ENCODE measurements at regions not wholly inside any gene's neighbourhood (a gene's known extent, or its start where the extent isn't known, plus 50 kb on each side); places are given as distances from the start of the nearest gene placed in this dataset.
A peak's percentile ranks its signal among the peaks of the same experiment; 100 is the strongest.

DNA sequence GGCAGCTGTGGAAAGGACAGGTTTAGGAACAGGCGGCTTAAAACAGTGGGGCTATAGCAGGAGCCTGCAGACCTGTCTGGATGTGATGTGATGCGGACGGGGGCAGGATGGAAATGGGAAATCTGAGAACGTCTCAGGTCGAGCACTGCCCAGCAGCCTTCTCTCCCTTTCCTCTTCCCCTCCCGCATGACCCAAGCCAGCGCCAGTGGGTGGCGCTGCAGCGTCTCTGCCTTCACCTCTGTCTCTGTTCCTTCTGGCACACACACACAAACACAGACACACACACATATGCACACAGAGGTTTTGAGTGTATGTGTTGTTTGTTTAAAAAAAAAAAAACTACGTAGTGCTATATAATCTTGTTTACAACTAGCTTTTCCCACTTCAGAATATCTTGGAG is 82.0 kb upstream of the SLC66A3 start:
- H3K27ac ChIP-seq: no peak overlapping the region
- no peaks in the 10 kb centered on the region for H3K4me1 ChIP-seq
- H3K36me3 ChIP-seq: no peaks in the 10 kb centered on the region
- DNase-seq: no peak
- no peak for TF ChIP-seq POLR2A (IDR thresholded peaks at IDR 0.05)
- TF ChIP-seq, protein P1, sequence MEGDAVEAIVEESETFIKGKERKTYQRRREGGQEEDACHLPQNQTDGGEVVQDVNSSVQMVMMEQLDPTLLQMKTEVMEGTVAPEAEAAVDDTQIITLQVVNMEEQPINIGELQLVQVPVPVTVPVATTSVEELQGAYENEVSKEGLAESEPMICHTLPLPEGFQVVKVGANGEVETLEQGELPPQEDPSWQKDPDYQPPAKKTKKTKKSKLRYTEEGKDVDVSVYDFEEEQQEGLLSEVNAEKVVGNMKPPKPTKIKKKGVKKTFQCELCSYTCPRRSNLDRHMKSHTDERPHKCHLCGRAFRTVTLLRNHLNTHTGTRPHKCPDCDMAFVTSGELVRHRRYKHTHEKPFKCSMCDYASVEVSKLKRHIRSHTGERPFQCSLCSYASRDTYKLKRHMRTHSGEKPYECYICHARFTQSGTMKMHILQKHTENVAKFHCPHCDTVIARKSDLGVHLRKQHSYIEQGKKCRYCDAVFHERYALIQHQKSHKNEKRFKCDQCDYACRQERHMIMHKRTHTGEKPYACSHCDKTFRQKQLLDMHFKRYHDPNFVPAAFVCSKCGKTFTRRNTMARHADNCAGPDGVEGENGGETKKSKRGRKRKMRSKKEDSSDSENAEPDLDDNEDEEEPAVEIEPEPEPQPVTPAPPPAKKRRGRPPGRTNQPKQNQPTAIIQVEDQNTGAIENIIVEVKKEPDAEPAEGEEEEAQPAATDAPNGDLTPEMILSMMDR (IDR thresholded peaks at IDR 0.05): peak in 5 of 12 donors; percentile 12 to 28 (median 19)
- ATAC-seq: peak in 1 of 4 donors; percentile 28
- H3K27me3 ChIP-seq: peaks cover 0 to 7% (median 0%) of the 10 kb centered on the region in 9 donors
- H3K4me3 ChIP-seq: no peak overlapping the region
- 15 to 28% (median 24%) methylated on average over 10 of the region's 10 CpGs for WGBS, 4 donors
- H3K9me3 ChIP-seq: no peaks in the 10 kb centered on the region
- intact Hi-C loops (cut with DNase I): no loop called here

DNA sequence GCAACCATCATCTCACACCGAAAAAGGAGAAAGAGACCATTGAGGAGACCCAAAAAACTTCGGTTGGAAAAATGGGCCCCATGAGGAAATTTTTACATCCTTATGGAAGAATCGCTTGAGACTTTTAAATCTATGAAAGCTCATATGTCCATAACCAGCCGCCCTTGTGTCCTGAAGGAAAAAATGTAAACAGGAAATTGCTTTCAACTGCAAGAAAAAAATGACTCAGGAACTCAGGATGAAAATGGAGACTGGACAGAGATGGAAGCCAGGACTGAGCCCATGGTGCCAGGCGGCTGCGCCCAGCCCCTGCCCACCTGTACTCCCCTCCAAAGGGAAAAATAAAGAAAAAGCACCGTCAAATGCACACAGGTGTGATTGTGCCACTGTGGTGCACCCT is 81.5 kb upstream of the SLC66A3 start:
- no peak overlapping the region for H3K4me3 ChIP-seq
- no peak overlapping the region for H3K27ac ChIP-seq
- no peak for TF ChIP-seq POLR2A (IDR thresholded peaks at IDR 0.05)
- TF ChIP-seq, protein P1 (IDR thresholded peaks at IDR 0.05): no peak
- H3K27me3 ChIP-seq: peaks cover 0 to 7% (median 0%) of the 10 kb centered on the region in 9 donors
- H3K4me1 ChIP-seq: no peaks in the 10 kb centered on the region
- H3K9me3 ChIP-seq: no peaks in the 10 kb centered on the region
- no peak for DNase-seq
- WGBS, 4 donors: 50 to 65% (median 58%) methylated on average over 7 of the region's 7 CpGs
- H3K36me3 ChIP-seq: no peaks in the 10 kb centered on the region
- intact Hi-C loops (cut with DNase I): no loop called here
- no peak for ATAC-seq

DNA sequence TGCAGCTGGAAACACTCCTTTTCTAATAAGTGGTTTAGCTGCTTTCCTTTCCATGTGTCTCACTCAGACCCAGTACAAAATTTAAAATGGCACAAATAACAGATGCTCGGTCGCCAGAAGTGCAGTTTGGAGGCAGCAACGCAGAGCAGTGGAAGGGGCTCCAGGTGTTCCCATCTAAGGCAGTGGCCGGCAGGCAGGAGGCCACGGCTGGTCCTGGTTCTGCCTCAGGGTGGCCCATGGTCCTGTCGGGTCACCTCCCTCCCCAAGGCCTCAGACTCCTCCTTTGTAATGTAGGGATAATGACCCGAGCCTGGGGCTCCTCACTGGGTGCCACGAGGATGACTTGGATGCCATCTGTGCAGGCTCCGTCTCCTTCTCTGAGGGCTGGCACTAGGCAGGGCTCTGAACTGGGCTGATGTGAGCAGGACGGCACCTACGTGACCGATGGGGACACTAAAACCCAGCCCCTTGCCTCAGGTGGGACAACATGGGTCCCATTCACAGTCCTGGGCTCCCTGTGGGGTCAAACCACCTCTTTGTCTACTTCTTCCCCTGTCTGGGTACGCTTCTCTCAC is 80.9 kb upstream of the SLC66A3 start:
- 90 to 93% (median 91%) methylated on average over 9 to 13 of the region's 13 CpGs for WGBS, 4 donors
- TF ChIP-seq, protein P1 (IDR thresholded peaks at IDR 0.05): no peak
- TF ChIP-seq POLR2A (IDR thresholded peaks at IDR 0.05): no peak
- Histone ChIP-seq H3K9me3 (no peaks in the 10 kb centered on the region), H3K4me1 (no peaks in the 10 kb centered on the region), H3K36me3 (no peaks in the 10 kb centered on the region), H3K4me3 (no peak overlapping the region), H3K27ac (no peak overlapping the region), H3K27me3 (peaks cover 0 to 7% (median 0%) of the 10 kb centered on the region in 9 donors)
- DNase-seq (no peak), ATAC-seq (peak in 1 of 4 donors; percentile 23)
- intact Hi-C loops (cut with DNase I): no loop called here

DNA sequence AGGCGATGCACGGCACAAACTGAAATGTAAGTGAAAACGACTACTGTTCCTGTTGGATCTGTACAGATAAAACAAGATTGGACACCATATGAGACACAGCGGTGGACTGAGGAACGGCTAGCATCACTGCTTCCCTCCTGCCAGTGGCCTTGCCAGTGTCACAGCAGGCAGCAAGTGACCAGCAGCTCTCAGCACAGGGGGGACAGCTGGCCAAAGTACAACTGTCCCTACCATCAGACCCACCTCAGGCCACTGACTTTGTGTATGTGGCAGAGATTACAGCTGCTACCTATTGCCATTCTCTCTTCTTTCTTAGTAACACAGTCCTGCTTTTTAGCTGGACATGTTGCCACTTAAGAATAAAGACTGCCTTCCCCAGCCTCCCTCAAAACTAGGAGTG is 80.0 kb upstream of the SLC66A3 start:
- ATAC-seq (no peak), DNase-seq (no peak)
- Histone ChIP-seq H3K4me1 (no peaks in the 10 kb centered on the region), H3K9me3 (no peaks in the 10 kb centered on the region), H3K36me3 (no peaks in the 10 kb centered on the region), H3K4me3 (no peak overlapping the region), H3K27me3 (peaks cover 0 to 7% (median 0%) of the 10 kb centered on the region in 9 donors), H3K27ac (no peak overlapping the region)
- WGBS, 4 donors: 76 to 93% (median 88%) methylated on average over 5 of the region's 5 CpGs
- intact Hi-C loops (cut with DNase I): no loop called here
- TF ChIP-seq POLR2A (IDR thresholded peaks at IDR 0.05): no peak
- TF ChIP-seq, protein P1 (IDR thresholded peaks at IDR 0.05): no peak

Data from heart left ventricle (tissue), 16 donors.